HCT116 (cell line): ENCODE measurements at regions not wholly inside any gene's neighbourhood (a gene's known extent, or its start where the extent isn't known, plus 50 kb on each side); places are given as distances from the start of the nearest gene placed in this dataset.

ENCODE experiments used
- ATAC-seq: fragments of 200-7000 bp; cut with Tn5 transposase; 2 replicates; pipeline ENCODE4 v1.9.1; 2020; ENCODE audit warnings: mild to moderate bottlenecking, moderate library complexity
- BruUV-seq: library from RNA; stranded (reverse); fragments of 400-500 nt; replicated peaks from 2 replicates; lab custom pipeline; 2021; lab: Mats Ljungman, UMichigan
- CTCF ChIA-PET: fragments of 300-600 bp; sonication (Branson Sonifier 250); formaldehyde crosslinking; loops from one replicate; lab custom pipeline; 2021; ENCODE audit warnings: antibody characterized with exemption; lab: Charles Lee
- POLR2A ChIA-PET: fragments of 300-600, 350-600 bp; sonication (Branson Sonifier 250); formaldehyde crosslinking; loops from one replicate; lab custom pipeline; 2021; ENCODE audit warnings: antibody characterized with exemption; lab: Charles Lee
- RAD21 ChIA-PET, 2 experiments: fragments of 300-600 bp; sonication (Branson Sonifier 250); formaldehyde crosslinking; loops; one replicate each; lab custom pipeline; 2023; ENCODE audit warnings: low total read pairs in 2 of 2; ENCODE audit not compliant: uncharacterized antibody in 2 of 2, unreplicated experiment in 2 of 2, low non-redundant PET in 1 of 2; lab: Charles Lee
- DNase-seq: peaks from one replicate; pipeline ENCODE4 v3.0.0-alpha.2; 2010; ENCODE audit warnings: low read depth, low spot score
- H2AFZ ChIP-seq: fragments of 200-600 bp; shearing (Covaris generic), sonication (generic); 2 replicates; pipeline ENCODE4 v1.6.1; 2017; ENCODE audit warnings: low read depth, mixed run types, mixed read lengths, antibody characterized with exemption, low read length; ENCODE audit not compliant: poor library complexity, severe bottlenecking
- H3K27ac ChIP-seq: 2 replicates; pipeline ENCODE4 v1.5.1; 2012; ENCODE audit warnings: low read depth, low read length
- H3K27me3 ChIP-seq: fragments of 200-600 bp; sonication (generic); 2 replicates; pipeline ENCODE4 v1.6.1; 2016; ENCODE audit warnings: mixed run types, low read length, mixed read lengths; ENCODE audit not compliant: insufficient read depth
- H3K36me3 ChIP-seq, 2 experiments: fragments of 200-500 bp in 1 of 2; fragments of 200-600 bp in 1 of 2; sonication (Bioruptor generic) in 1 of 2; sonication (generic) in 1 of 2; 2 replicates each; pipeline versions ENCODE4 v1.5.1 to v1.6.1; 2014 to 2016; ENCODE audit warnings: low read length in 2 of 2, inconsistent platforms in 1 of 2, mixed read lengths in 1 of 2, mixed run types in 1 of 2; ENCODE audit not compliant: insufficient read depth in 2 of 2, control insufficient read depth in 1 of 2
- H3K4me1 ChIP-seq, 2 experiments: fragments of 200-600 bp in 1 of 2; sonication (generic) in 1 of 2; 2 replicates each; pipeline versions ENCODE4 v1.5.1 to v1.6.1; 2012 to 2017; ENCODE audit warnings: low read length in 2 of 2, inconsistent platforms in 1 of 2, mild to moderate bottlenecking in 1 of 2, mixed read lengths in 1 of 2, mixed run types in 1 of 2, moderate library complexity in 1 of 2; ENCODE audit not compliant: insufficient read depth in 2 of 2, control insufficient read depth in 1 of 2
- H3K4me2 ChIP-seq: fragments of 200-600 bp; sonication (generic); 2 replicates; pipeline ENCODE4 v1.6.1; 2017; ENCODE audit warnings: mixed run types, low read length, mixed read lengths
- H3K4me3 ChIP-seq, 2 experiments: fragments of 200-600 bp in 1 of 2; sonication (generic) in 1 of 2; replicated peaks in 1 of 2; 2 replicates each; pipeline ENCODE4 v1.5.1; 2011 to 2016; ENCODE audit warnings: low read length in 2 of 2, control low read depth in 1 of 2, low read depth in 1 of 2, mild to moderate bottlenecking in 1 of 2, mixed read lengths in 1 of 2, mixed run types in 1 of 2
- H3K79me2 ChIP-seq: fragments of 200-600 bp; sonication (generic); 2 replicates; pipeline ENCODE4 v1.6.1; 2017; ENCODE audit warnings: mild to moderate bottlenecking, mixed run types, low read length, moderate library complexity, mixed read lengths; ENCODE audit not compliant: insufficient read depth
- H3K9ac ChIP-seq: fragments of 200-600 bp; sonication (generic); 2 replicates; pipeline ENCODE4 v1.6.1; 2016; ENCODE audit warnings: low read length, mixed read lengths
- H3K9me2 ChIP-seq: fragments of 200-600 bp; sonication (generic), shearing (Covaris generic); 2 replicates; pipeline ENCODE4 v1.6.1; 2017; ENCODE audit warnings: mixed run types, mild to moderate bottlenecking, moderate library complexity; ENCODE audit not compliant: insufficient read depth
- H3K9me3 ChIP-seq, 2 experiments: fragments of 200-500 bp in 1 of 2; fragments of 200-600 bp in 1 of 2; sonication (Bioruptor generic) in 1 of 2; sonication (generic) in 1 of 2; 2 replicates each; pipeline ENCODE4 v1.6.1; 2014 to 2017; ENCODE audit warnings: low read length in 2 of 2, mixed read lengths in 2 of 2, inconsistent platforms in 1 of 2, low read depth in 1 of 2, mild to moderate bottlenecking in 1 of 2, mixed run types in 1 of 2, moderate library complexity in 1 of 2; ENCODE audit not compliant: control insufficient read depth in 1 of 2, insufficient read depth in 1 of 2
- H4K20me1 ChIP-seq: fragments of 200-600 bp; sonication (generic), shearing (Covaris generic); 2 replicates; pipeline ENCODE4 v1.6.1; 2017; ENCODE audit warnings: mixed run types, mild to moderate bottlenecking, moderate library complexity; ENCODE audit not compliant: insufficient read depth
- CBX3 ChIP-seq: IDR thresholded peaks from 2 replicates; pipeline ENCODE4 v1.6.1; 2012; ENCODE audit warnings: low read depth
- CEBPB ChIP-seq: IDR thresholded peaks from 2 replicates; pipeline ENCODE4 v1.6.1; 2012; ENCODE audit warnings: low read depth
- EGR1 ChIP-seq: IDR thresholded peaks from 2 replicates; pipeline ENCODE4 v1.6.1; 2012; ENCODE audit warnings: low read depth
- ELF1 ChIP-seq: IDR thresholded peaks from 2 replicates; pipeline ENCODE4 v1.6.1; 2012; ENCODE audit warnings: low read depth, borderline replicate concordance
- JUND ChIP-seq: IDR thresholded peaks from 2 replicates; pipeline ENCODE4 v1.6.1; 2012
- POLR2AphosphoS5 ChIP-seq: IDR thresholded peaks from 2 replicates; pipeline ENCODE4 v1.6.1; 2011; ENCODE audit warnings: mild to moderate bottlenecking, low read depth, low read length, moderate library complexity
- RAD21 ChIP-seq: IDR thresholded peaks from 2 replicates; pipeline ENCODE4 v1.6.1; 2012; ENCODE audit warnings: low read depth, mild to moderate bottlenecking
- SIN3A ChIP-seq: IDR thresholded peaks from 2 replicates; pipeline ENCODE4 v1.6.1; 2012; ENCODE audit warnings: low read depth
- SP1 ChIP-seq: IDR thresholded peaks from 2 replicates; pipeline ENCODE4 v1.6.1; 2012; ENCODE audit warnings: low read depth
- TCF7L2 ChIP-seq: IDR thresholded peaks from 2 replicates; pipeline ENCODE4 v1.7.0; 2011; ENCODE audit warnings: borderline replicate concordance, inconsistent platforms; ENCODE audit not compliant: insufficient read depth, insufficient read length; ENCODE audit errors: extremely low read depth
- intact Hi-C: fragments of 100-400 bp; cut with micrococcal nuclease; formaldehyde crosslinking; loops from 2 replicates; pipeline ENCODE4 v1.10.0; 2022
- TF ChIP-seq, protein P1 (sequence below): IDR thresholded peaks from 2 replicates; pipeline ENCODE4 v1.6.1; 2012
- TF ChIP-seq, protein P2 (sequence below): IDR thresholded peaks from 2 replicates; pipeline ENCODE4 v1.6.1; 2012
- TF ChIP-seq, protein P3 (sequence below), 3 experiments: fragments of 200-600 bp in 1 of 3; sonication (generic) in 1 of 3; IDR thresholded peaks in 2 of 3; conservative IDR thresholded peaks in 1 of 3; 2 replicates each; pipeline ENCODE4 v1.5.1; 2012 to 2017; ENCODE audit warnings: low read depth in 2 of 3, low read length in 2 of 3, antibody characterized with exemption in 1 of 3, borderline replicate concordance in 1 of 3, control low read depth in 1 of 3, mild to moderate bottlenecking in 1 of 3, mixed read lengths in 1 of 3, mixed run types in 1 of 3, moderate library complexity in 1 of 3; ENCODE audit not compliant: insufficient read depth in 1 of 3

DNA sequence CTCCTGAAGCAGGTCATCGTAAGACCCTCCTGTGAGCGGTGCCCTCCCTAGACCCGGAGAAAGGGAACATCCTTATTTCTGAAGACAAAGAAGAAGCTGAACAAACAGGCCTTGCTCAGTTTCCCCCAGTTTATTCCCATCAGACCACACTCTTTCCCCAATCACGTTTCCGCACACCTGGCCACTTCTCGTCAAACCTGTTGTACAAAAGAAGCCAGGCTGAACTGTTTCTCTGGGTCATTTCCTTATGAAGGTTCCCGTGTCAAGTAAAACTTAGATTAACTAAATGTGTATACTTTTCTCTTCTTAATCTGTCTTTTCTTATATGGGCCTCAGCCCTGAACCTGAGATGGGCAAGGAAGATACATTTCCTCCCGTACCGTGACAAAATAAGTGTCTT is 111.6 kb upstream of the ENPP6 start:
- CTCF ChIA-PET = interaction anchor here (1.2 kb wide), 1 partner anchor 65 kb away, joined by 4 read pairs; no protein-coding TSS in a partner anchor
- Histone ChIP-seq H3K27me3 (no peaks in the 10 kb centered on the region), H3K9ac (no peak overlapping the region), H3K36me3 (no peaks in the 10 kb centered on the region), H2AFZ (no peak overlapping the region), H3K4me1 (no peaks in the 10 kb centered on the region), H3K4me2 (no peak overlapping the region), H3K4me3 (no peak overlapping the region), H3K9me3 (no peaks in the 10 kb centered on the region), H3K79me2 (no peaks in the 10 kb centered on the region), H3K27ac (no peak overlapping the region), H3K9me2 (no peaks in the 10 kb centered on the region), H4K20me1 (no peaks in the 10 kb centered on the region)
- RAD21 ChIA-PET = no interaction called here
- intact Hi-C loops = no loop called here
- no peak for TF ChIP-seq CEBPB
- no peak for DNase-seq
- POLR2A ChIA-PET = no interaction called here
- no peak for ATAC-seq
- BruUV-seq = no TSS peak

DNA sequence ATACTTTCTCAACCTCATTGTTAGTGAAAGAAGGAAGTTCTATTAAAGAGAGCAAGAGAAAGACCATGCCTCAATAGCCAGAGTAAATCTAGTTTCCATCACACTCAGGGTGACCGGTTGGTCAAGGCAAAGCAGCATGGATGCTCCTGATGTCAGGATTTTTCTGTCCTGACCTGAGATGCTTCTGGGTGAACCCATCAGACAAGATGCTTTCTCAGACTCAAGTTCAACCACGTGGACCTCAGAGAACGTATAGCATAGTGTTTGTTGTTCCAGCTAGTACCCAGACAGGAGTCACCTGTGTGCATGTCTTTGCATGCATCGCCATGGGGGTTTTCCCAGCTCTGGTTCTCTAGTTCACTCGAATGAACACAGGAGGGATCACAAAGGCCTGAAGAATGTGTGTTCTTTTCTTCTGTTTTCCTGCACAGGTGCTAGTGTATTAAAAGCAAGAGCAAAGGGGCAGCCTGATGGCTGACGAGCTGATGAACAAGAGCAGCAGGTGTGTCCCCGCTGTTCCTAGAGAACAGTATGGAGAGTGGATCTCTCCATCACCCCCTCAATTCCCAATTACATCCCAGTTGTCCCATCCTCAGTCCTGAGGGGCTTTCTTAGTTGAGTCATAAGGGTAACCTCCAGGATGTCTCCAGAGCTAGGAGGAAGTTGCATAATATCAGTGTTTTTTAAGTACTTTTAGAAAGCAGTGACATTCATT is 110.5 kb upstream of the ENPP6 start:
- RAD21 ChIA-PET = no interaction called here
- no peaks in the 10 kb centered on the region for H3K36me3 ChIP-seq
- H3K9ac ChIP-seq = no peak overlapping the region
- H3K4me3 ChIP-seq = no peak overlapping the region
- no peak overlapping the region for H2AFZ ChIP-seq
- no peak overlapping the region for H3K4me2 ChIP-seq
- no peak overlapping the region for H3K27ac ChIP-seq
- DNase-seq (no peak), ATAC-seq (no peak)
- no peaks in the 10 kb centered on the region for H3K9me2 ChIP-seq
- no peaks in the 10 kb centered on the region for H3K27me3 ChIP-seq
- intact Hi-C loops = no loop called here
- CTCF ChIA-PET = interaction anchor here (1.2 kb wide), 1 partner anchor 64 kb away, joined by 4 read pairs; no protein-coding TSS in a partner anchor
- no peaks in the 10 kb centered on the region for H3K79me2 ChIP-seq
- POLR2A ChIA-PET = no interaction called here
- no peaks in the 10 kb centered on the region for H3K9me3 ChIP-seq
- H3K4me1 ChIP-seq = no peaks in the 10 kb centered on the region
- H4K20me1 ChIP-seq = no peaks in the 10 kb centered on the region
- BruUV-seq = no TSS peak
- TF ChIP-seq TCF7L2 (no peak), CBX3 (no peak), EGR1 (no peak), RAD21 (no peak), JUND (no peak), SP1 (no peak), ELF1 (no peak), SIN3A (no peak), POLR2AphosphoS5 (no peak)
- TF ChIP-seq, protein P1, sequence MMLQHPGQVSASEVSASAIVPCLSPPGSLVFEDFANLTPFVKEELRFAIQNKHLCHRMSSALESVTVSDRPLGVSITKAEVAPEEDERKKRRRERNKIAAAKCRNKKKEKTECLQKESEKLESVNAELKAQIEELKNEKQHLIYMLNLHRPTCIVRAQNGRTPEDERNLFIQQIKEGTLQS = no peak
- TF ChIP-seq, protein P2, sequence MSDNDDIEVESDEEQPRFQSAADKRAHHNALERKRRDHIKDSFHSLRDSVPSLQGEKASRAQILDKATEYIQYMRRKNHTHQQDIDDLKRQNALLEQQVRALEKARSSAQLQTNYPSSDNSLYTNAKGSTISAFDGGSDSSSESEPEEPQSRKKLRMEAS = no peak
- TF ChIP-seq, protein P3, sequence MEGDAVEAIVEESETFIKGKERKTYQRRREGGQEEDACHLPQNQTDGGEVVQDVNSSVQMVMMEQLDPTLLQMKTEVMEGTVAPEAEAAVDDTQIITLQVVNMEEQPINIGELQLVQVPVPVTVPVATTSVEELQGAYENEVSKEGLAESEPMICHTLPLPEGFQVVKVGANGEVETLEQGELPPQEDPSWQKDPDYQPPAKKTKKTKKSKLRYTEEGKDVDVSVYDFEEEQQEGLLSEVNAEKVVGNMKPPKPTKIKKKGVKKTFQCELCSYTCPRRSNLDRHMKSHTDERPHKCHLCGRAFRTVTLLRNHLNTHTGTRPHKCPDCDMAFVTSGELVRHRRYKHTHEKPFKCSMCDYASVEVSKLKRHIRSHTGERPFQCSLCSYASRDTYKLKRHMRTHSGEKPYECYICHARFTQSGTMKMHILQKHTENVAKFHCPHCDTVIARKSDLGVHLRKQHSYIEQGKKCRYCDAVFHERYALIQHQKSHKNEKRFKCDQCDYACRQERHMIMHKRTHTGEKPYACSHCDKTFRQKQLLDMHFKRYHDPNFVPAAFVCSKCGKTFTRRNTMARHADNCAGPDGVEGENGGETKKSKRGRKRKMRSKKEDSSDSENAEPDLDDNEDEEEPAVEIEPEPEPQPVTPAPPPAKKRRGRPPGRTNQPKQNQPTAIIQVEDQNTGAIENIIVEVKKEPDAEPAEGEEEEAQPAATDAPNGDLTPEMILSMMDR (IDR thresholded peaks at IDR 0.05 in 2 of 3, conservative IDR thresholded peaks at IDR 0.05 in 1 of 3; ENCODE audit: borderline replicate concordance in 1 of 3, insufficient read depth in 1 of 3, low read depth in 2 of 3, low read length in 2 of 3) = no peak
- TF ChIP-seq, all 23 proteins: peak for 0
